Keratinocyte (primary cell): ENCODE measurements at regions not wholly inside any gene's neighbourhood (a gene's known extent, or its start where the extent isn't known, plus 50 kb on each side); places are given as distances from the start of the nearest gene placed in this dataset.

Source experiments
- DNase-seq: peaks from one replicate; pipeline ENCODE4 v3.0.0-alpha.2; 2011; ENCODE audit warnings: low read depth, missing footprints, low spot score
- FAIRE-seq: peaks from 2 replicates; lab custom pipeline; 2011; peaks lifted over from hg19 to GRCh38; lab: Jason Lieb, UNC
- H2AFZ ChIP-seq: 2 replicates; pipeline ENCODE4 v1.6.0; 2012; ENCODE audit warnings: low read length, control low read depth, inconsistent platforms; ENCODE audit not compliant: control insufficient read depth
- H3K27ac ChIP-seq: 2 replicates; pipeline ENCODE4 v1.5.1; 2011; ENCODE audit warnings: low read length; ENCODE audit not compliant: control insufficient read depth, insufficient read depth
- H3K27me3 ChIP-seq: 3 replicates; pipeline ENCODE4 v1.6.0; 2011; ENCODE audit warnings: low read length; ENCODE audit not compliant: control insufficient read depth, insufficient read depth; ENCODE audit errors: extremely low read depth
- H3K36me3 ChIP-seq, 2 experiments: 2 replicates in 1 of 2; 3 replicates in 1 of 2; pipeline ENCODE4 v1.5.1; 2011; ENCODE audit warnings: low read length in 2 of 2, mild to moderate bottlenecking in 1 of 2; ENCODE audit not compliant: control insufficient read depth in 2 of 2, insufficient read depth in 2 of 2; ENCODE audit errors: extremely low read depth in 1 of 2
- H3K4me1 ChIP-seq: 3 replicates; pipeline ENCODE4 v1.5.1; 2011; ENCODE audit warnings: low read length; ENCODE audit not compliant: control insufficient read depth, insufficient read depth; ENCODE audit errors: extremely low read depth
- H3K4me2 ChIP-seq: 3 replicates; pipeline ENCODE4 v1.6.0; 2011; ENCODE audit warnings: low read depth, low read length; ENCODE audit not compliant: control insufficient read depth, insufficient read depth; ENCODE audit errors: extremely low read depth
- H3K4me3 ChIP-seq, 3 experiments: fragments of 200-600 bp in 1 of 3; sonication (generic) in 1 of 3; 2 replicates in 2 of 3; 3 replicates in 1 of 3; pipeline ENCODE4 v1.5.1; 2011 to 2016; ENCODE audit warnings: low read length in 3 of 3, mild to moderate bottlenecking in 3 of 3, control low read depth in 2 of 3, inconsistent platforms in 1 of 3, low read depth in 1 of 3, mixed read lengths in 1 of 3, mixed run types in 1 of 3, moderate library complexity in 1 of 3; ENCODE audit not compliant: control insufficient read depth in 2 of 3, insufficient read depth in 2 of 3; ENCODE audit errors: extremely low read depth in 1 of 3
- H3K79me2 ChIP-seq: 2 replicates; pipeline ENCODE4 v1.6.0; 2012; ENCODE audit warnings: low read length; ENCODE audit not compliant: control insufficient read depth, insufficient read depth
- H3K9ac ChIP-seq: 3 replicates; pipeline ENCODE4 v1.6.0; 2011; ENCODE audit warnings: low read length; ENCODE audit not compliant: control insufficient read depth, insufficient read depth; ENCODE audit errors: extremely low read depth
- H3K9me1 ChIP-seq: 3 replicates; pipeline ENCODE4 v1.6.0; 2011; ENCODE audit warnings: low read length; ENCODE audit not compliant: control insufficient read depth, insufficient read depth; ENCODE audit errors: extremely low read depth
- H3K9me3 ChIP-seq: 2 replicates; pipeline ENCODE4 v1.5.1; 2012; ENCODE audit warnings: low read depth, low read length; ENCODE audit not compliant: control insufficient read depth
- H4K20me1 ChIP-seq: 3 replicates; pipeline ENCODE4 v1.6.0; 2011; ENCODE audit warnings: low read length; ENCODE audit not compliant: control insufficient read depth, insufficient read depth; ENCODE audit errors: extremely low read depth
- CTCF ChIP-seq, 3 experiments: IDR thresholded peaks in 1 of 3; conservative IDR thresholded peaks in 1 of 3; optimal IDR thresholded peaks in 1 of 3; 2 replicates in 2 of 3; 3 replicates in 1 of 3; pipeline versions ENCODE3 to v1.5.1; 2011; ENCODE audit warnings: low read length in 3 of 3, mild to moderate bottlenecking in 3 of 3, moderate library complexity in 2 of 3, control low read depth in 1 of 3, inconsistent platforms in 1 of 3; ENCODE audit not compliant: insufficient read depth in 2 of 3; ENCODE audit errors: extremely low read depth in 1 of 3
- EZH2 ChIP-seq: IDR thresholded peaks from one replicate; pipeline ENCODE4 v1.6.1; 2012; ENCODE audit warnings: inconsistent platforms, mild to moderate bottlenecking, low read length, moderate library complexity
- dilution Hi-C: fragments of 300-500 bp; cut with MboI; formaldehyde crosslinking; loops from one replicate; pipeline ENCODE4 v1.7.0; 2020; ENCODE audit warnings: low sequenced_read_pairs; ENCODE audit not compliant: extremely low pct_ligation_motif_present

- no peak overlapping the region for H3K27ac ChIP-seq
- H3K4me2 ChIP-seq, result no peak overlapping the region
- no peaks in the 10 kb centered on the region for H3K36me3 ChIP-seq
- peaks cover 3% of the 10 kb centered on the region for H3K4me1 ChIP-seq
- DNase-seq (no peak), FAIRE-seq (no peak)
- no peaks in the 10 kb centered on the region for H3K27me3 ChIP-seq
- dilution Hi-C loops, result no loop called here
- H2AFZ ChIP-seq, result no peak overlapping the region
- H3K9me1 ChIP-seq, result no peaks in the 10 kb centered on the region
- H3K9ac ChIP-seq, result no peak overlapping the region
- H3K9me3 ChIP-seq, result no peaks in the 10 kb centered on the region
- no peak for TF ChIP-seq CTCF (optimal IDR thresholded peaks at IDR 0.05 in 1 of 3, IDR thresholded peaks at IDR 0.05 in 1 of 3, conservative IDR thresholded peaks at IDR 0.05 in 1 of 3; ENCODE audit: extremely low read depth in 1 of 3, insufficient read depth in 2 of 3, low read length in 3 of 3)
- no peak for TF ChIP-seq EZH2
- H3K4me3 ChIP-seq, result no peak overlapping the region
- no peaks in the 10 kb centered on the region for H3K79me2 ChIP-seq
- H4K20me1 ChIP-seq, result no peaks in the 10 kb centered on the region
These were observed 82.6 kb downstream of the FAM76B start for GRCh38 chr11:95706974-95707387.

- no peak for DNase-seq
- Histone ChIP-seq H3K4me1 (peaks cover 3% of the 10 kb centered on the region), H3K9me3 (no peaks in the 10 kb centered on the region), H3K79me2 (no peaks in the 10 kb centered on the region), H3K36me3 (no peaks in the 10 kb centered on the region), H3K27ac (no peak overlapping the region), H2AFZ (peak overlapping the region; percentile 43), H3K9me1 (no peaks in the 10 kb centered on the region), H3K4me2 (peak overlapping the region; percentile 23), H4K20me1 (no peaks in the 10 kb centered on the region), H3K4me3 (no peak overlapping the region), H3K27me3 (no peaks in the 10 kb centered on the region), H3K9ac (no peak overlapping the region)
- dilution Hi-C loops, result no loop called here
- TF ChIP-seq CTCF (optimal IDR thresholded peaks at IDR 0.05 in 1 of 3, IDR thresholded peaks at IDR 0.05 in 1 of 3, conservative IDR thresholded peaks at IDR 0.05 in 1 of 3; ENCODE audit: extremely low read depth in 1 of 3, insufficient read depth in 2 of 3, low read length in 3 of 3) (peak; percentile 90 to 97 (median 91)), EZH2 (no peak)
- peak; percentile 77 for FAIRE-seq
These were observed 84.0 kb downstream of the FAM76B start for GRCh38 chr11:95705485-95706124.
